Left lung (tissue), 4 donors: ENCODE measurements at regions not wholly inside any gene's neighbourhood (a gene's known extent, or its start where the extent isn't known, plus 50 kb on each side); places are given as distances from the start of the nearest gene placed in this dataset.

Experiments used
- ATAC-seq: fragments of 200-7000 bp; cut with Tn5 transposase; one replicate; pipeline ENCODE4 v1.9.1; 2020; ENCODE audit warnings: moderate library complexity
- DNase-seq, 4 donors: peaks; one replicate each; pipeline ENCODE4 v3.0.0-alpha.2; 2013 to 2020
- H3K27ac ChIP-seq, 2 donors: fragments of 200-600 bp; sonication (generic) in 1 of 2; one replicate each; pipeline versions ENCODE4 v1.5.0 to v1.8.0; 2020 to 2021
- H3K27me3 ChIP-seq, 2 donors: fragments of 200-600 bp; sonication (generic) in 1 of 2; one replicate each; pipeline versions ENCODE4 v1.5.0 to v1.8.0; 2020 to 2021
- H3K36me3 ChIP-seq, 2 donors: fragments of 200-600 bp; sonication (generic) in 1 of 2; one replicate each; pipeline versions ENCODE4 v1.5.0 to v1.8.0; 2020 to 2021
- H3K4me1 ChIP-seq, 2 donors: fragments of 200-600 bp; one replicate each; pipeline ENCODE4 v1.8.0; 2021
- H3K4me3 ChIP-seq, 2 donors: fragments of 200-600 bp; sonication (generic) in 1 of 2; one replicate each; pipeline versions ENCODE4 v1.5.0 to v1.8.0; 2020 to 2021; ENCODE audit warnings: mild to moderate bottlenecking in 1 of 2
- H3K9me3 ChIP-seq, 2 donors: fragments of 200-600 bp; sonication (generic) in 1 of 2; one replicate each; pipeline versions ENCODE4 v1.5.0 to v1.8.0; 2020 to 2021
- CTCF ChIP-seq, 2 donors: fragments of 200-600 bp; sonication (generic) in 1 of 2; IDR thresholded peaks; one replicate each; pipeline versions ENCODE4 v1.5.0 to v1.8.0; 2021; ENCODE audit warnings: antibody characterized with exemption in 2 of 2
- intact Hi-C, 2 donors: fragments of 100-400 bp; cut with DNase I; formaldehyde crosslinking; loops; one replicate each; pipeline versions ENCODE4 v1.11.2 to v1.14.2; 2022
- donor health status: DM: no; HTN: yes; CAD: no.
- donor health status: DM: no; HTN: no; CAD: no.

GRCh38 chr5:174623018-174623417 is 101.4 kb upstream of the MSX2 start:
- H3K27ac ChIP-seq: no peak overlapping the region
- H3K9me3 ChIP-seq: no peaks in the 10 kb centered on the region
- H3K36me3 ChIP-seq: no peaks in the 10 kb centered on the region
- ATAC-seq (no peak), DNase-seq (no peak)
- no peak for TF ChIP-seq CTCF (IDR thresholded peaks at IDR 0.05)
- H3K27me3 ChIP-seq: peaks cover 0 to 12% of the 10 kb centered on the region in 2 donors
- H3K4me3 ChIP-seq: no peak overlapping the region
- intact Hi-C loops: no loop called here
- no peaks in the 10 kb centered on the region for H3K4me1 ChIP-seq

GRCh38 chr5:174623433-174624019 is 100.9 kb upstream of the MSX2 start:
- Histone ChIP-seq H3K27me3 (peaks cover 0 to 7% of the 10 kb centered on the region in 2 donors), H3K4me1 (no peaks in the 10 kb centered on the region), H3K27ac (no peak overlapping the region), H3K4me3 (no peak overlapping the region), H3K36me3 (no peaks in the 10 kb centered on the region), H3K9me3 (no peaks in the 10 kb centered on the region)
- intact Hi-C loops: no loop called here
- ATAC-seq: peak; percentile 91
- no peak for DNase-seq
- TF ChIP-seq CTCF (IDR thresholded peaks at IDR 0.05): no peak

- Histone ChIP-seq H3K27me3 (no peaks in the 10 kb centered on the region), H3K4me3 (no peak overlapping the region), H3K9me3 (no peaks in the 10 kb centered on the region), H3K36me3 (no peaks in the 10 kb centered on the region), H3K27ac (no peak overlapping the region), H3K4me1 (no peaks in the 10 kb centered on the region)
- ATAC-seq: no peak
- intact Hi-C loops: no loop called here
- no peak for DNase-seq
- no peak for TF ChIP-seq CTCF (IDR thresholded peaks at IDR 0.05)
These were observed 99.5 kb upstream of the MSX2 start for GRCh38 chr5:174624733-174625522.

- no peak overlapping the region for H3K4me3 ChIP-seq
- intact Hi-C loops: no loop called here
- no peaks in the 10 kb centered on the region for H3K27me3 ChIP-seq
- no peaks in the 10 kb centered on the region for H3K36me3 ChIP-seq
- no peaks in the 10 kb centered on the region for H3K9me3 ChIP-seq
- no peak for TF ChIP-seq CTCF (IDR thresholded peaks at IDR 0.05)
- ATAC-seq (peak; percentile 33), DNase-seq (no peak)
- H3K4me1 ChIP-seq: no peaks in the 10 kb centered on the region
- H3K27ac ChIP-seq: no peak overlapping the region
These were observed 98.6 kb upstream of the MSX2 start for GRCh38 chr5:174625591-174626350.

GRCh38 chr5:174626369-174626920 is 97.9 kb upstream of the MSX2 start:
- Histone ChIP-seq H3K27ac (no peak overlapping the region), H3K4me1 (no peaks in the 10 kb centered on the region), H3K36me3 (no peaks in the 10 kb centered on the region), H3K27me3 (no peaks in the 10 kb centered on the region), H3K4me3 (no peak overlapping the region), H3K9me3 (no peaks in the 10 kb centered on the region)
- ATAC-seq (no peak), DNase-seq (no peak)
- intact Hi-C loops: no loop called here
- no peak for TF ChIP-seq CTCF (IDR thresholded peaks at IDR 0.05)
